ENCODE measurements at regions not wholly inside any gene's neighbourhood (a gene's known extent, or its start where the extent isn't known, plus 50 kb on each side); places are given as distances from the start of the nearest gene placed in this dataset.

DNA sequence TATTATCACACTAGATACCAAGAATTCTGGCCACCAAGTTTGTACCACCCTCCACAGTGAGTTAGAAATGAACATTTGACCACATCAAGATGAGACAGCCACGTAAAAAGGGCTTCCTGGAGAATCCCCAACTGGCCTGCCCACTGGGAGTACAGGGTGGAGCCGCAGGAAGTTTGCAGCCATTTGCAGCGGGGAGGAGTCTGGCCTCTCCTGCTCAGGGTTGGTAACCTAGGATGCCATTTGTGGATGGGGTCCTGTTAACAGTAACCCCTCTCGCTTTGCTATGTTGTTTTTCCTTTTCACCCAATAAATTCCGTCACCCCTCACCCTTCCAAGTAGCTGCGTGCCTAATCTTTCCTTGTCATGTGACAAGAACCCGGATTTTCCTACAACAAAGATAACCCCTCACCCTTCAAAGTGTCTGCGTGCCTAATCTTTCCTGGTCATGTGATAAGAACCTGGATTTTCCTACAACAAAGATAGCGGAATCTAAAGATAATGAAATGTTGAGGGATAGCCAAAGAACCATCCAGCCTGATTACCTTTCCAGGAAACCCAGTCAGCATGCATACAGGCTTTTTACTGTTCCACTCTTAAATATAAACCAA lies 245.4 kb downstream of the NAF1 start:
- TF ChIP-seq, protein P1, sequence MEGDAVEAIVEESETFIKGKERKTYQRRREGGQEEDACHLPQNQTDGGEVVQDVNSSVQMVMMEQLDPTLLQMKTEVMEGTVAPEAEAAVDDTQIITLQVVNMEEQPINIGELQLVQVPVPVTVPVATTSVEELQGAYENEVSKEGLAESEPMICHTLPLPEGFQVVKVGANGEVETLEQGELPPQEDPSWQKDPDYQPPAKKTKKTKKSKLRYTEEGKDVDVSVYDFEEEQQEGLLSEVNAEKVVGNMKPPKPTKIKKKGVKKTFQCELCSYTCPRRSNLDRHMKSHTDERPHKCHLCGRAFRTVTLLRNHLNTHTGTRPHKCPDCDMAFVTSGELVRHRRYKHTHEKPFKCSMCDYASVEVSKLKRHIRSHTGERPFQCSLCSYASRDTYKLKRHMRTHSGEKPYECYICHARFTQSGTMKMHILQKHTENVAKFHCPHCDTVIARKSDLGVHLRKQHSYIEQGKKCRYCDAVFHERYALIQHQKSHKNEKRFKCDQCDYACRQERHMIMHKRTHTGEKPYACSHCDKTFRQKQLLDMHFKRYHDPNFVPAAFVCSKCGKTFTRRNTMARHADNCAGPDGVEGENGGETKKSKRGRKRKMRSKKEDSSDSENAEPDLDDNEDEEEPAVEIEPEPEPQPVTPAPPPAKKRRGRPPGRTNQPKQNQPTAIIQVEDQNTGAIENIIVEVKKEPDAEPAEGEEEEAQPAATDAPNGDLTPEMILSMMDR (conservative IDR thresholded peaks at IDR 0.05; ENCODE audit: low read depth, low read length), result no peak
- TF ChIP-seq EZH2 (IDR thresholded peaks at IDR 0.05; ENCODE audit: borderline replicate concordance, low read depth, low read length, poor library complexity, severe bottlenecking), result no peak

All from A673 (cell line).